ENCODE measurements at regions not wholly inside any gene's neighbourhood (a gene's known extent, or its start where the extent isn't known, plus 50 kb on each side); places are given as distances from the start of the nearest gene placed in this dataset.

DNA sequence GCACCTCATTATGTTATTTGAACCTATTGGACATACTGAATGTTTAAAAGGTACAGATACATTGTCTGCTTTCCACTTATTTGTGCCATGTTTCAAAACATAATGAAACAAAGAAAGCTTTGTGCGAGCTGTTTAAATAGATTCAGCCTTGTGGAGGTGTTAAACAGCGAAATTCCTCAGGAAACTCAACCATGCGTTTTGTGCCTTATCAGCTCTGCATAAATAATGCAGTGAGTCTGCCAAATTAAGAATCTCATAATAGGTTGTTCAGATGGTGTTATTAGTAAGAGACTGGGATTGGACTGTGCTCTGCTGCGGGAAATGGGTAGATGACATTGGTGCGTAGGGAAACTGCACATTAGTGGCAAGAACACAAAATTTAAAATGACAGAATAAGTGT, 163.7 kb upstream of the CLEC14A start:
- TF ChIP-seq POLR2A (IDR thresholded peaks at IDR 0.05; ENCODE audit: low read depth, low read length) (no peak), SPI1 (IDR thresholded peaks at IDR 0.05; ENCODE audit: low read depth, low read length) (no peak), TAF1 (IDR thresholded peaks at IDR 0.05; ENCODE audit: low read depth, low read length) (no peak)

All from GM12891 (cell line).